Urothelium cell line (cell line): ENCODE measurements at regions not wholly inside any gene's neighbourhood (a gene's known extent, or its start where the extent isn't known, plus 50 kb on each side); places are given as distances from the start of the nearest gene placed in this dataset.
"Not testable (repeated sequence)": the region's sequence is repeated elsewhere in the genome, so short reads cannot be mapped to it uniquely, and the experiment has no call there.

Experiments used
- DNase-seq: peaks from one replicate; pipeline ENCODE4 v3.0.0; 2011; ENCODE audit warnings: low spot score, mixed read lengths
- FAIRE-seq: peaks from 2 replicates; lab custom pipeline; 2011; peaks lifted over from hg19 to GRCh38; lab: Jason Lieb, UNC

GRCh38 chrX:22748093-22748999 lies 251.4 kb upstream of the DDX53 start:
- DNase-seq, result peak; percentile 8
- FAIRE-seq, result no peak

GRCh38 chrX:22758807-22759481 lies 240.8 kb upstream of the DDX53 start:
- FAIRE-seq, result no peak
- DNase-seq, result no peak

- DNase-seq (no peak), FAIRE-seq (no peak)
These were observed 239.2 kb upstream of the DDX53 start for GRCh38 chrX:22760513-22761057.

- DNase-seq (no peak), FAIRE-seq (no peak)
These were observed 211.5 kb upstream of the DDX53 start for GRCh38 chrX:22788221-22788620.

GRCh38 chrX:22795671-22796070 lies 204.1 kb upstream of the DDX53 start:
- no peak for FAIRE-seq

GRCh38 chrX:22800360-22800759 lies 199.4 kb upstream of the DDX53 start:
- FAIRE-seq (no peak), DNase-seq (peak; percentile 17)

More at GRCh38 chrX:22795671-22796070, 204.1 kb upstream of the DDX53 start:
- no peak for DNase-seq

- DNase-seq, result no peak
These were observed 199.0 kb upstream of the DDX53 start for GRCh38 chrX:22800806-22801205.

GRCh38 chrX:22803353-22803752 lies 196.4 kb upstream of the DDX53 start:
- FAIRE-seq (no peak), DNase-seq (no peak)

More at GRCh38 chrX:22800806-22801205, 199.0 kb upstream of the DDX53 start:
- no peak for FAIRE-seq

- FAIRE-seq, result no peak
These were observed 188.9 kb upstream of the DDX53 start for GRCh38 chrX:22810876-22811275.

GRCh38 chrX:22818061-22818460 lies 181.7 kb upstream of the DDX53 start:
- FAIRE-seq (no peak), DNase-seq (no peak)

More at GRCh38 chrX:22810876-22811275, 188.9 kb upstream of the DDX53 start:
- no peak for DNase-seq

GRCh38 chrX:22855693-22856092 lies 144.1 kb upstream of the DDX53 start:
- DNase-seq (no peak), FAIRE-seq (no peak)

GRCh38 chrX:22859642-22860041 lies 140.1 kb upstream of the DDX53 start:
- no peak for FAIRE-seq

GRCh38 chrX:22866801-22867200 lies 133.0 kb upstream of the DDX53 start:
- not testable (repeated sequence) for FAIRE-seq, DNase-seq

More at GRCh38 chrX:22859642-22860041, 140.1 kb upstream of the DDX53 start:
- no peak for DNase-seq

GRCh38 chrX:22882543-22882942 lies 117.2 kb upstream of the DDX53 start:
- DNase-seq (no peak), FAIRE-seq (no peak)

GRCh38 chrX:22889819-22890218 lies 109.9 kb upstream of the DDX53 start:
- FAIRE-seq (no peak), DNase-seq (no peak)

- DNase-seq (no peak), FAIRE-seq (no peak)
These were observed 87.1 kb upstream of the DDX53 start for GRCh38 chrX:22912616-22913015.

- no peak for FAIRE-seq
These were observed 76.8 kb upstream of the DDX53 start for GRCh38 chrX:22922961-22923360.

GRCh38 chrX:22934640-22935039 lies 65.1 kb upstream of the DDX53 start:
- no peak for FAIRE-seq
- no peak for DNase-seq

More at GRCh38 chrX:22922961-22923360, 76.8 kb upstream of the DDX53 start:
- DNase-seq, result no peak

GRCh38 chrX:22944945-22945344 lies 54.8 kb upstream of the DDX53 start:
- DNase-seq (no peak), FAIRE-seq (no peak)
